ENCODE measurements at regions not wholly inside any gene's neighbourhood (a gene's known extent, or its start where the extent isn't known, plus 50 kb on each side); places are given as distances from the start of the nearest gene placed in this dataset.

DNA sequence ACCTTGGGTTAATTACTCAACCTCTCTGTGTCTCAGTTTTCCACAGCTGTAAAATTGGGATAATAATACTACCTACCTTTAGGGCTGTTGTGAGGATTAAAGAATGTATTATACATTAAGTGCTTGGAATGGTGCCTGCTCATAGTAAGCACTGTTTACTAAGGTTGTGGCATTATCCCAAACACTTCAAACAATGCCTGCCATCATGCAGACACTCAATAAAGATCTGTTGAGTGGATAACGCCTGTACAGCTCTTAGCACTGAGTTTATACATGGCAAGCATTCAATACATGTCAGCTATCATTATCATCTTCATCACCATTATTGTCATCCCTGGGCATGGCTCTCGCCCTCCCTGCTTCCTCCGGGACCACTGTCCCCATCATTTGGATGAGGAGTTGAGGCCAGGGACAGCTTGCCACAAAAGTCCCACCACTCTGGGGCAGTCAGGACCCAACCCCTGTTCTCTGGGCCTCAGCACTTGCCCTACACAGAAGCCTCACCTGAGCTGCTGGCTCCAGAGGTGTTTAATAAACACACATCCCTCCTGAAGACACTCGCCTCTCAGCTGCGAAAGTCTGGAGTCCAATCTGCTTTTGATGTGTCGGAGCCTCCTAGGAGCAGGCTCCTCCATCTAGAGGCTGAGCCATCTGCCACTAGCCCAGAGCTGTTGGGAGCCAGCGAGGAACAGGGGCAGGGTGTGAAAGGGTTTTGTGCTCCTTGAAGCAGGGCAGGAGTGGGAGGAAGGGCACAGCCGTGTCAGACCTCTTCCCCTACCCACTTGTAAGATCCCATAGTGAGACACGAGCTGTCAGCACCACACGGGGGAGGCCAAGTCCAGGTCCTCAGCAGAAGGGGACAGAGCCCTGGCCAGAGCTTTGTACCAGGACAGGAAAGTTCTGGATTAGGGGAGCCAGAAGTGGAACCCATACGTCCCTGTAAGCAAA is 80.9 kb upstream of the ZC3H12A start:
- TF ChIP-seq EZH2 (IDR thresholded peaks at IDR 0.05; ENCODE audit: insufficient read depth, poor library complexity, severe bottlenecking) (no peak), EZH2phosphoT487 (IDR thresholded peaks at IDR 0.05; ENCODE audit: insufficient read depth, low read depth) (no peak)

DNA sequence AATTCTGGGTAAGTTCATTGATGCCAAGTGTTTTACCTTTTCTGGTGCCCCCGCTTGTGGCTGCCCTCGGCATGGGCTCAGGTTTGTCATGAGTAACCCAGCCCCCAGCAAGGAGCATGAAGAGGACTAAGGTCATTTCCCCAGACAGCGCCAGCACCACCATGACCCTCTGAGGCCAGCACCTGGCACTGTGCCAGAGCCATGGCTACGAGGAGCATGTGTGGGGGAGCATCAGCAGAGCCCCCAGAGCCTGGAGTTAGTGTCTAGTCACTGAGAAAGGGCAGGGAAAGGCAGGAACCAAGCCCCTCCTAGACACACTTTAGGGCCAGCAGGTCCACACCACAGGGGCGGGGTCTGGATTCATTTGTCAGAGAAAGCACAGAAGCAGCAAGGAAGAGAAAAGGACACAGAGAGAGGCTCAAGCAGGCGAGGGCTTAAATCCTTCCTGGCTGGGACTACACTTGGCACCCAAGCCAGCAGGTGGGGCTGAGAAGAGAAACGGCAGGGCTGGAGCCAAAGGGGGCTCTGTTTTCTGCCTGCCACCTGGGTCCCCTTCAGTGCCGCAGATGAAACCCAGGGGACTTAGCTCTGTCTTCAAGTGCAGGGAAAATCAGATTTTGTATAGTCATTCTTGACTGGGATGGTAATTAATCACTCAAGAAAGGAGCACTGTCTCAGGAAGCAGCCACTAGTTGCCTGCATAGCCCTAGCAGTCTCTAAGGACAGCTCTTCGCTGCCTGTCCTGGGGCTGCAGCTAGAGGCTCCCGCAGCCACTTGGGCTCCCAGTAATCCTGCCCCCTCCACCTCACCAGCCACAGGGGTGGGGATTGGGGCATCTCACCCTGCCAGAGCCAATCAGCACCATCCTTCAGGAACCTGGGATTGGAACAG is 79.6 kb upstream of the ZC3H12A start:
- Histone ChIP-seq H2AFZ (no peak overlapping the region), H3K4me2 (ENCODE audit: unreplicated experiment) (no peak overlapping the region), H3K9ac (no peak overlapping the region), H3K36me3 (ENCODE audit: low read depth) (no peaks in the 10 kb centered on the region), H4K20me1 (ENCODE audit: insufficient read depth) (no peaks in the 10 kb centered on the region), H3K9me3 (ENCODE audit: low read depth) (no peaks in the 10 kb centered on the region), H3K4me1 (ENCODE audit: insufficient read depth) (no peaks in the 10 kb centered on the region), H3F3A (ENCODE audit: insufficient read depth) (no peaks in the 10 kb centered on the region), H3K9me2 (ENCODE audit: insufficient read depth) (no peaks in the 10 kb centered on the region), H3K27me3 (replicated peaks; ENCODE audit: insufficient read depth) (peaks cover 2% of the 10 kb centered on the region; the same call in 1 of the 2 replicates), H3K79me2 (ENCODE audit: insufficient read depth) (no peaks in the 10 kb centered on the region), H3K4me3 (no peak overlapping the region), H3K27ac (no peak overlapping the region)
- DNase-seq = no peak
- in situ Hi-C loops (cut with MboI) = no loop called here
- TF ChIP-seq EZH2 (IDR thresholded peaks at IDR 0.05; ENCODE audit: insufficient read depth, poor library complexity, severe bottlenecking) (no peak), EZH2phosphoT487 (IDR thresholded peaks at IDR 0.05; ENCODE audit: insufficient read depth, low read depth) (no peak)
- WGBS, 2 experiments (ENCODE audit: low coverage in 1 of 2, low lambda C conversion rate in 2 of 2, missing lambda C conversion rate in 2 of 2) = 25 to 27% methylated on average over 10 of the region's 10 CpGs

More for the DNA sequence above, 80.9 kb upstream of the ZC3H12A start:
- no peaks in the 10 kb centered on the region for H3K79me2 ChIP-seq (ENCODE audit: insufficient read depth)
- H3K27ac ChIP-seq = no peak overlapping the region
- no peaks in the 10 kb centered on the region for H3K9me3 ChIP-seq (ENCODE audit: low read depth)
- no peak for DNase-seq
- no peaks in the 10 kb centered on the region for H3K36me3 ChIP-seq (ENCODE audit: low read depth)
- no peaks in the 10 kb centered on the region; the same call in 1 of the 2 replicates for H3K27me3 ChIP-seq (replicated peaks; ENCODE audit: insufficient read depth)
- no peak overlapping the region for H3K4me2 ChIP-seq (ENCODE audit: unreplicated experiment)
- no peak overlapping the region for H2AFZ ChIP-seq
- H3K4me1 ChIP-seq (ENCODE audit: insufficient read depth) = no peaks in the 10 kb centered on the region
- no peaks in the 10 kb centered on the region for H3K9me2 ChIP-seq (ENCODE audit: insufficient read depth)
- H3K9ac ChIP-seq = no peak overlapping the region
- no peaks in the 10 kb centered on the region for H4K20me1 ChIP-seq (ENCODE audit: insufficient read depth)
- 30 to 31% methylated on average over 11 of the region's 11 CpGs for WGBS, 2 experiments (ENCODE audit: low coverage in 1 of 2, low lambda C conversion rate in 2 of 2, missing lambda C conversion rate in 2 of 2)
- no peaks in the 10 kb centered on the region for H3F3A ChIP-seq (ENCODE audit: insufficient read depth)
- H3K4me3 ChIP-seq = no peak overlapping the region
- in situ Hi-C loops (cut with MboI) = no loop called here

DNA sequence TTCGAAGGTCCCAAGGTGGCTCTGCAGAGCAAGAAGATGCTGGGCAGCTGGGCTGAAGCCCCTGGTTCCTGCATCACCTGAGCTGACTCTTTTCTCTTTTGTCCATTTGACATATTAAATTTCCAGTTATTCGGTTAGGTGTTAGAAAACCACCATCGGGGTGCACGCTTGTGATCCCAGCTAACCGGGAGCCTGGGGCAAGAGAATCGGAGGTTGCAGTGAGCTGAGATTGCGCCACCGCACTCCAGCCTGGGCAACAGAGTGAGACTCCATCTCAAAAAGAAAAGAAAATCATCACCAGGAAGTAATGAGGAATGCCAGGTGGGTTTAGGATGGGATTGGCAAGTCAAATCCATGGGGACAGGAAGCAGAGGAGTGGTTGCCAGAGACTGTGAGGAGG is 76.3 kb upstream of the ZC3H12A start:
- H3F3A ChIP-seq (ENCODE audit: insufficient read depth) = no peaks in the 10 kb centered on the region
- H3K27me3 ChIP-seq (replicated peaks; ENCODE audit: insufficient read depth) = peaks cover 9% of the 10 kb centered on the region
- H4K20me1 ChIP-seq (ENCODE audit: insufficient read depth) = no peaks in the 10 kb centered on the region
- H3K36me3 ChIP-seq (ENCODE audit: low read depth) = no peaks in the 10 kb centered on the region
- no peak overlapping the region for H3K4me3 ChIP-seq
- H3K9me3 ChIP-seq (ENCODE audit: low read depth) = no peaks in the 10 kb centered on the region
- TF ChIP-seq EZH2 (IDR thresholded peaks at IDR 0.05; ENCODE audit: insufficient read depth, poor library complexity, severe bottlenecking) = no peak
- H3K9me2 ChIP-seq (ENCODE audit: insufficient read depth) = no peaks in the 10 kb centered on the region
- no peak for DNase-seq
- in situ Hi-C loops (cut with MboI) = no loop called here
- H3K4me1 ChIP-seq (ENCODE audit: insufficient read depth) = no peaks in the 10 kb centered on the region
- H3K9ac ChIP-seq = no peak overlapping the region
- H2AFZ ChIP-seq = no peak overlapping the region
- 74 to 76% methylated on average over 8 of the region's 8 CpGs for WGBS, 2 experiments (ENCODE audit: low coverage in 1 of 2, low lambda C conversion rate in 2 of 2, missing lambda C conversion rate in 2 of 2)
- H3K27ac ChIP-seq = no peak overlapping the region
- no peak overlapping the region for H3K4me2 ChIP-seq (ENCODE audit: unreplicated experiment)
- no peaks in the 10 kb centered on the region for H3K79me2 ChIP-seq (ENCODE audit: insufficient read depth)

DNA sequence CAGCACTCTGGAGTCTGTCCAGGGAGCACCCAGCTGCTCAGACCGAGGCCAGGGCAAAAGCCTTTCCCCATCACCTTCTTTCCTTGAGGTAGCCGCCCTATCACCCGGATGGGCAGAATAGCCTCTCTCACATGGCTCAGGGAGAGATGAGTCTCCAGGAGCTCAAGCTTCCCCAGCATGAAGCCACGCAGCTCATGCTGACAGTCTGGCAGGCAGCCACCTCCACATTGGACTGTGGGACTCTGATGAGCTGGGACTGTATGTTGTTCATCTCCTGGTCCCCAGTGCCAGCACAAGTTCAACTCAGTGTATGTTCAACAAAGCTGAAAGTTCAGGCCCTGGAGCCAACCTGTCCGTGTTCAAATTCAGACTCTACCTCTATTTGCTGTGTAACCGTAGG is 75.2 kb upstream of the ZC3H12A start:
- WGBS, 2 experiments (ENCODE audit: low coverage in 1 of 2, low lambda C conversion rate in 2 of 2, missing lambda C conversion rate in 2 of 2) = 32 to 34% methylated on average over 6 of the region's 6 CpGs
- no peaks in the 10 kb centered on the region for H3K79me2 ChIP-seq (ENCODE audit: insufficient read depth)
- no peak overlapping the region for H2AFZ ChIP-seq
- no peaks in the 10 kb centered on the region for H3F3A ChIP-seq (ENCODE audit: insufficient read depth)
- DNase-seq = no peak
- H3K4me3 ChIP-seq = no peak overlapping the region
- TF ChIP-seq EZH2phosphoT487 (IDR thresholded peaks at IDR 0.05; ENCODE audit: insufficient read depth, low read depth) (no peak), EZH2 (IDR thresholded peaks at IDR 0.05; ENCODE audit: insufficient read depth, poor library complexity, severe bottlenecking) (no peak)
- in situ Hi-C loops (cut with MboI) = no loop called here
- H3K36me3 ChIP-seq (ENCODE audit: low read depth) = no peaks in the 10 kb centered on the region
- H4K20me1 ChIP-seq (ENCODE audit: insufficient read depth) = no peaks in the 10 kb centered on the region
- H3K27ac ChIP-seq = no peak overlapping the region
- H3K4me2 ChIP-seq (ENCODE audit: unreplicated experiment) = no peak overlapping the region
- no peaks in the 10 kb centered on the region for H3K9me3 ChIP-seq (ENCODE audit: low read depth)
- no peaks in the 10 kb centered on the region for H3K9me2 ChIP-seq (ENCODE audit: insufficient read depth)
- H3K9ac ChIP-seq = no peak overlapping the region
- no peaks in the 10 kb centered on the region for H3K4me1 ChIP-seq (ENCODE audit: insufficient read depth)
- H3K27me3 ChIP-seq (replicated peaks; ENCODE audit: insufficient read depth) = peaks cover 9% of the 10 kb centered on the region
